A549 (cell line): ENCODE measurements at regions not wholly inside any gene's neighbourhood (a gene's known extent, or its start where the extent isn't known, plus 50 kb on each side); places are given as distances from the start of the nearest gene placed in this dataset.

ENCODE experiments used
- ATAC-seq, 2 experiments: fragments of 200-7000 bp in 1 of 2; fragments of >200 bp in 1 of 2; cut with Nextera tagmentation in 1 of 2; cut with Tn5 transposase in 1 of 2; 3 replicates each; pipeline versions ENCODE4 v1.8.0 to v1.9.1; 2018 to 2020; ENCODE audit warnings: mild to moderate bottlenecking in 1 of 2, moderate library complexity in 1 of 2
- CTCF ChIA-PET: fragments of 300-600 bp; sonication (Branson Sonifier 250); formaldehyde crosslinking; extraction: SDS; loops from one replicate; lab custom pipeline; 2021; ENCODE audit warnings: antibody characterized with exemption, inconsistent platforms; lab: Yijun Ruan, JAX
- POLR2A ChIA-PET: fragments of 350-600 bp; formaldehyde crosslinking; extraction: SDS; loops from one replicate; lab custom pipeline; 2021; ENCODE audit warnings: antibody characterized with exemption, inconsistent platforms; lab: Yijun Ruan, JAX
- DNase-seq, 2 experiments: peaks; one replicate each; pipeline versions ENCODE4 v3.0.0 to v3.0.0-alpha.2; 2011 to 2016; ENCODE audit warnings: low read depth in 1 of 2, low spot score in 1 of 2
- FAIRE-seq: peaks from 2 replicates; lab custom pipeline; 2011; peaks lifted over from hg19 to GRCh38; lab: Jason Lieb, UNC
- H3K27ac ChIP-seq, 2 experiments: fragments of >200 bp; sonication (Bioruptor Twin); formaldehyde crosslinking; 3 replicates each; pipeline ENCODE4 v1.5.1; 2016 to 2017
- H3K4me1 ChIP-seq: fragments of >200 bp; sonication (Bioruptor Twin); formaldehyde crosslinking; 3 replicates; pipeline ENCODE4 v1.6.1; 2016
- H3K4me2 ChIP-seq: fragments of >200 bp; sonication (Bioruptor Twin); formaldehyde crosslinking; 3 replicates; pipeline ENCODE4 v1.6.1; 2016
- H3K4me3 ChIP-seq: fragments of >200 bp; sonication (Bioruptor Twin); formaldehyde crosslinking; 3 replicates; pipeline ENCODE4 v1.5.1; 2016
- H3K9me3 ChIP-seq: fragments of >200 bp; sonication (Bioruptor Twin); formaldehyde crosslinking; 3 replicates; pipeline ENCODE4 v1.6.1; 2016
- EHF ChIP-seq: fragments of 250-450 bp; sonication (Bioruptor Pico); IDR thresholded peaks from 2 replicates; pipeline ENCODE4 v1.5.0; 2020; ENCODE audit warnings: mild to moderate bottlenecking
- EP300 ChIP-seq, 2 experiments: fragments of >200 bp; sonication (Bioruptor Twin); formaldehyde crosslinking; IDR thresholded peaks; 2 replicates in 1 of 2; 3 replicates in 1 of 2; pipeline ENCODE4 v1.6.1; 2016 to 2017
- ESRRA ChIP-seq: fragments of 150-350 bp; IDR thresholded peaks from 2 replicates; pipeline ENCODE4 v1.6.1; 2014; ENCODE audit warnings: mild to moderate bottlenecking, low read length, borderline replicate concordance
- FOSL2 ChIP-seq, 2 experiments: fragments of 450-650 bp in 1 of 2; fragments of >200 bp in 1 of 2; sonication (Bioruptor Twin) in 1 of 2; formaldehyde crosslinking; IDR thresholded peaks; 2 replicates each; pipeline versions ENCODE4 v1.5.0 to v1.6.1; 2016 to 2020; ENCODE audit warnings: mild to moderate bottlenecking in 1 of 2, moderate library complexity in 1 of 2
- GATA3 ChIP-seq: IDR thresholded peaks from 2 replicates; pipeline ENCODE4 v1.6.1; 2012; ENCODE audit warnings: borderline replicate concordance
- HDAC2 ChIP-seq: fragments of 200-600 bp; sonication (generic); IDR thresholded peaks from 2 replicates; pipeline ENCODE4 v1.6.1; 2016
- HES2 ChIP-seq: fragments of >200 bp; sonication (Bioruptor Twin); formaldehyde crosslinking; IDR thresholded peaks from 2 replicates; pipeline ENCODE4 v1.6.1; 2016
- HOXB5 ChIP-seq: fragments of 250-450 bp; sonication (Bioruptor Pico); IDR thresholded peaks from 2 replicates; pipeline ENCODE4 v1.5.0; 2020; ENCODE audit warnings: mild to moderate bottlenecking, moderate library complexity
- KDM1A ChIP-seq: fragments of 200-600 bp; sonication (generic); IDR thresholded peaks from 2 replicates; pipeline ENCODE4 v1.6.1; 2016; ENCODE audit warnings: low read depth, mild to moderate bottlenecking
- MAFK ChIP-seq: fragments of 450-650 bp; IDR thresholded peaks from 2 replicates; pipeline ENCODE4 v1.6.1; 2014; ENCODE audit not compliant: partially characterized antibody
- RCOR1 ChIP-seq: fragments of 150-350 bp; IDR thresholded peaks from 2 replicates; pipeline ENCODE4 v1.6.1; 2014; ENCODE audit warnings: antibody characterized with exemption, low read length, low read depth
- SMC3 ChIP-seq: fragments of >200 bp; sonication (Bioruptor Twin); formaldehyde crosslinking; IDR thresholded peaks from 3 replicates; pipeline ENCODE4 v1.6.1; 2018; ENCODE audit warnings: inconsistent platforms
- TP53 ChIP-seq: fragments of 250-450 bp; sonication (Bioruptor Pico); IDR thresholded peaks from 2 replicates; pipeline ENCODE4 v1.5.0; 2021; ENCODE audit warnings: mild to moderate bottlenecking, moderate library complexity
- ZFP36 ChIP-seq: fragments of 450-650 bp; IDR thresholded peaks from 2 replicates; pipeline ENCODE4 v1.6.1; 2014; ENCODE audit warnings: borderline replicate concordance; ENCODE audit not compliant: partially characterized antibody
- ZNF302 ChIP-seq: fragments of 250-450 bp; sonication (Bioruptor Pico); IDR thresholded peaks from 2 replicates; pipeline ENCODE4 v1.9.0; 2021; ENCODE audit warnings: inconsistent platforms, mild to moderate bottlenecking, moderate library complexity
- ZSCAN20 ChIP-seq: fragments of 250-450 bp; sonication (Bioruptor Pico); IDR thresholded peaks from 2 replicates; pipeline ENCODE4 v1.8.0; 2022; ENCODE audit warnings: mild to moderate bottlenecking, moderate library complexity
- WGBS: methylation state at CpG from one replicate; pipeline ENCODE4 v1.1.6; 2017; ENCODE audit errors: missing lambda C conversion rate; 5-methylcytosine and 5-hydroxymethylcytosine counted together
- TF ChIP-seq, protein P1 (sequence below): fragments of 150-350 bp; IDR thresholded peaks from 2 replicates; pipeline ENCODE4 v1.6.1; 2014; ENCODE audit warnings: low read depth, mild to moderate bottlenecking, low read length
- TF ChIP-seq, protein P2 (sequence below): fragments of 250-450 bp; sonication (Bioruptor Pico); IDR thresholded peaks from 2 replicates; pipeline ENCODE4 v1.5.0; 2020; ENCODE audit warnings: low read depth, mild to moderate bottlenecking, moderate library complexity
- TF ChIP-seq, protein P3 (sequence below): IDR thresholded peaks from 2 replicates; pipeline ENCODE4 v1.6.1; 2012
- TF ChIP-seq, protein P4 (sequence below): fragments of 450-650 bp; IDR thresholded peaks from 2 replicates; pipeline ENCODE4 v1.6.1; 2014; ENCODE audit warnings: antibody characterized with exemption

DNA sequence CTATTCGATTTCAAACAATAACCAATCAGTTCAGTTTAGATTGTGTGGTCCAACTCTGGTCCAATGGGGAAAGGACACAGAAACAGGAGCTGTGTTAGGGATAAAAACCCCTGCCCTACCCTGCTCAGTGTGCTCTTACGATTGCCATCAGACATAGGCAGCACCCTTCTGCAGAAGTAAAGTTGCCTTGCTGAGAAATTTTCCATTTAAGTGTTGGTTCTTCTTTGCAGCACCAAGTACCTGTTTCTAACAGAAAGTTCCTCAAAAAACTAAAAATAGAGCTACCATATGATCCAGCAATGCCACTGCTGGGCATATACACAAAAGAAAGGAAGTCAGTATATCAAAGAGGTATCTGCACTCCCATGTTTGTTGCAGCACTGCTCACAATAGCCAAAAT, 206.2 kb upstream of the CNTN4 start:
- no peak for ATAC-seq
- no peak for FAIRE-seq
- Histone ChIP-seq H3K4me2 (no peak overlapping the region), H3K9me3 (no peaks in the 10 kb centered on the region; the same call in 2 of the 3 replicates), H3K4me3 (no peak overlapping the region), H3K4me1 (no peaks in the 10 kb centered on the region), H3K27ac (no peak overlapping the region)
- ChIA-PET POLR2A (no interaction called here), CTCF (no interaction called here)
- no peak for DNase-seq
- WGBS = 0% methylated on average over 2 of the region's 2 CpGs
- TF ChIP-seq ZSCAN20 (CRISPR knock-in tag) = no peak
- TF ChIP-seq FOSL2 (IDR thresholded peaks at IDR 0.05) = no peak
- TF ChIP-seq FOSL2 (CRISPR knock-in tag; IDR thresholded peaks at IDR 0.05) = no peak
- TF ChIP-seq ZNF302 (CRISPR knock-in tag) = no peak
- TF ChIP-seq, protein P1, sequence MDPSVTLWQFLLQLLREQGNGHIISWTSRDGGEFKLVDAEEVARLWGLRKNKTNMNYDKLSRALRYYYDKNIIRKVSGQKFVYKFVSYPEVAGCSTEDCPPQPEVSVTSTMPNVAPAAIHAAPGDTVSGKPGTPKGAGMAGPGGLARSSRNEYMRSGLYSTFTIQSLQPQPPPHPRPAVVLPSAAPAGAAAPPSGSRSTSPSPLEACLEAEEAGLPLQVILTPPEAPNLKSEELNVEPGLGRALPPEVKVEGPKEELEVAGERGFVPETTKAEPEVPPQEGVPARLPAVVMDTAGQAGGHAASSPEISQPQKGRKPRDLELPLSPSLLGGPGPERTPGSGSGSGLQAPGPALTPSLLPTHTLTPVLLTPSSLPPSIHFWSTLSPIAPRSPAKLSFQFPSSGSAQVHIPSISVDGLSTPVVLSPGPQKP = no peak
- TF ChIP-seq, protein P2, sequence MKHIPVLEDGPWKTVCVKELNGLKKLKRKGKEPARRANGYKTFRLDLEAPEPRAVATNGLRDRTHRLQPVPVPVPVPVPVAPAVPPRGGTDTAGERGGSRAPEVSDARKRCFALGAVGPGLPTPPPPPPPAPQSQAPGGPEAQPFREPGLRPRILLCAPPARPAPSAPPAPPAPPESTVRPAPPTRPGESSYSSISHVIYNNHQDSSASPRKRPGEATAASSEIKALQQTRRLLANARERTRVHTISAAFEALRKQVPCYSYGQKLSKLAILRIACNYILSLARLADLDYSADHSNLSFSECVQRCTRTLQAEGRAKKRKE (CRISPR knock-in tag) = no peak

GRCh38 chr3:1902416-1902815, 196.2 kb upstream of the CNTN4 start:
- ATAC-seq (no peak), FAIRE-seq (no peak), DNase-seq (no peak)
- H3K4me1 ChIP-seq = no peaks in the 10 kb centered on the region
- no peak overlapping the region for H3K27ac ChIP-seq
- ChIA-PET POLR2A (no interaction called here), CTCF (no interaction called here)
- no peak overlapping the region for H3K4me3 ChIP-seq
- 6% methylated on average over 4 of the region's 4 CpGs for WGBS
- peaks cover 9% of the 10 kb centered on the region; the same call in 2 of the 3 replicates for H3K9me3 ChIP-seq
- no peak overlapping the region for H3K4me2 ChIP-seq
- no peak for TF ChIP-seq ZFP36
- no peak for TF ChIP-seq FOSL2 (IDR thresholded peaks at IDR 0.05)
- TF ChIP-seq FOSL2 (CRISPR knock-in tag; IDR thresholded peaks at IDR 0.05) = no peak
- no peak for TF ChIP-seq TP53 (CRISPR knock-in tag)
- TF ChIP-seq HOXB5 (CRISPR knock-in tag) = no peak

DNA sequence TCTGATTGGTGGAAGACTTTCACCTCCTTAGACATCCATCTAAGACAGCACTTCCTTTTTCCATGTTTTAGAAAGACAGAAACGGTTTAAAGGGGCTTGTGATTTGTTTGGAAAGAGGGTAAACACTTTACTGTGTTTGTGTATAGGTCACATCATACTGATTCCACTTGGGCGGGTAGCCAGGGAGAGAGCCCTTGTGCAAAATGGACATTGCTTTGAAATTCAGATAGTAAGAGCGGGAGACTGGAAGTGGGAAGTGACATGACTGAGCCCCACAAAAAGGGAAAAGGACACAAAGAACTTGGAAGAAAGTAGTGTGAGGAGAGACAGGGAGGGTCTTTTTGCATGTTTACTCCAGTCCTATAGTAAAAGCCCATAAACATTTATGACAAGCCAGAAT, 195.6 kb upstream of the CNTN4 start:
- ChIA-PET CTCF (no interaction called here), POLR2A (no interaction called here)
- Histone ChIP-seq H3K9me3 (peaks cover 9% of the 10 kb centered on the region; the same call in 2 of the 3 replicates), H3K4me2 (no peak overlapping the region), H3K27ac (no peak overlapping the region), H3K4me1 (no peaks in the 10 kb centered on the region), H3K4me3 (no peak overlapping the region)
- 8% methylated on average over 3 of the region's 3 CpGs for WGBS
- TF ChIP-seq HES2 (no peak), KDM1A (no peak), TP53 (CRISPR knock-in tag) (no peak), SMC3 (no peak), ZSCAN20 (CRISPR knock-in tag) (no peak), GATA3 (no peak), EHF (CRISPR knock-in tag) (no peak), HOXB5 (CRISPR knock-in tag) (no peak), EP300 (IDR thresholded peaks at IDR 0.05) (no peak), HDAC2 (no peak), ESRRA (no peak), RCOR1 (no peak), MAFK (no peak)
- TF ChIP-seq, protein P2 (CRISPR knock-in tag) = no peak
- TF ChIP-seq, protein P3, sequence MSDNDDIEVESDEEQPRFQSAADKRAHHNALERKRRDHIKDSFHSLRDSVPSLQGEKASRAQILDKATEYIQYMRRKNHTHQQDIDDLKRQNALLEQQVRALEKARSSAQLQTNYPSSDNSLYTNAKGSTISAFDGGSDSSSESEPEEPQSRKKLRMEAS = no peak
- TF ChIP-seq, protein P4, sequence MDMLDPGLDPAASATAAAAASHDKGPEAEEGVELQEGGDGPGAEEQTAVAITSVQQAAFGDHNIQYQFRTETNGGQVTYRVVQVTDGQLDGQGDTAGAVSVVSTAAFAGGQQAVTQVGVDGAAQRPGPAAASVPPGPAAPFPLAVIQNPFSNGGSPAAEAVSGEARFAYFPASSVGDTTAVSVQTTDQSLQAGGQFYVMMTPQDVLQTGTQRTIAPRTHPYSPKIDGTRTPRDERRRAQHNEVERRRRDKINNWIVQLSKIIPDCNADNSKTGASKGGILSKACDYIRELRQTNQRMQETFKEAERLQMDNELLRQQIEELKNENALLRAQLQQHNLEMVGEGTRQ = no peak
- DNase-seq (no peak), ATAC-seq (no peak), FAIRE-seq (no peak)
